Mesenchymal stem cell (in vitro differentiated cells and primary cell): ENCODE measurements at regions not wholly inside any gene's neighbourhood (a gene's known extent, or its start where the extent isn't known, plus 50 kb on each side); places are given as distances from the start of the nearest gene placed in this dataset.

Experiments
- DNase-seq: peaks from one replicate; pipeline ENCODE4 v3.0.0-alpha.2; 2013
- H2AFZ ChIP-seq: one replicate; pipeline ENCODE4 v1.6.1; 2013; ENCODE audit warnings: low read depth, mild to moderate bottlenecking, control low read depth, inconsistent platforms, low read length, moderate library complexity
- H2AK5ac ChIP-seq: 2 replicates; pipeline ENCODE4 v1.6.1; 2013; ENCODE audit warnings: low read length, moderate library complexity, mild to moderate bottlenecking, inconsistent platforms; ENCODE audit not compliant: severe bottlenecking
- H2BK120ac ChIP-seq: one replicate; pipeline ENCODE4 v1.6.1; 2013; ENCODE audit warnings: low read depth, mild to moderate bottlenecking, inconsistent platforms, low read length, moderate library complexity
- H2BK12ac ChIP-seq, 2 experiments: one replicate each; pipeline ENCODE4 v1.6.1; 2013; ENCODE audit warnings: inconsistent platforms in 2 of 2, low read length in 2 of 2, mild to moderate bottlenecking in 2 of 2, moderate library complexity in 2 of 2, control low read depth in 1 of 2
- H2BK15ac ChIP-seq: one replicate; pipeline ENCODE4 v1.6.1; 2013; ENCODE audit warnings: mild to moderate bottlenecking, low read depth, inconsistent platforms; ENCODE audit not compliant: poor library complexity, severe bottlenecking
- H2BK5ac ChIP-seq: 2 replicates; pipeline ENCODE4 v1.6.1; 2013; ENCODE audit warnings: low read depth, mild to moderate bottlenecking, low read length, control low read depth, inconsistent platforms; ENCODE audit not compliant: poor library complexity, severe bottlenecking
- H3K14ac ChIP-seq, 2 experiments: one replicate each; pipeline ENCODE4 v1.6.1; 2013; ENCODE audit warnings: inconsistent platforms in 2 of 2, low read length in 2 of 2, control low read depth in 1 of 2, mild to moderate bottlenecking in 1 of 2, moderate library complexity in 1 of 2
- H3K18ac ChIP-seq, 2 experiments: one replicate each; pipeline ENCODE4 v1.6.1; 2013; ENCODE audit warnings: inconsistent platforms in 2 of 2, low read length in 2 of 2, control low read depth in 1 of 2, low read depth in 1 of 2, mild to moderate bottlenecking in 1 of 2
- H3K23ac ChIP-seq, 2 experiments: one replicate each; pipeline ENCODE4 v1.6.1; 2013; ENCODE audit warnings: inconsistent platforms in 2 of 2, low read length in 2 of 2, mild to moderate bottlenecking in 2 of 2, moderate library complexity in 2 of 2, control low read depth in 1 of 2
- H3K27ac ChIP-seq: 2 replicates; pipeline ENCODE4 v1.5.1; 2013; ENCODE audit warnings: mild to moderate bottlenecking, moderate library complexity, low read length, control low read depth, inconsistent platforms; ENCODE audit not compliant: poor library complexity, severe bottlenecking
- H3K27me3 ChIP-seq, 2 experiments: 2 replicates each; pipeline versions ENCODE4 v1.6.1 to v1.7.0; 2013; ENCODE audit warnings: low read length in 2 of 2, mild to moderate bottlenecking in 2 of 2, moderate library complexity in 2 of 2, control low read depth in 1 of 2, inconsistent platforms in 1 of 2; ENCODE audit not compliant: control insufficient read depth in 1 of 2, insufficient read depth in 1 of 2
- H3K36me3 ChIP-seq, 2 experiments: 2 replicates each; pipeline versions ENCODE4 v1.6.1 to v1.7.0; 2013; ENCODE audit warnings: low read length in 2 of 2, control low read depth in 1 of 2, inconsistent platforms in 1 of 2, low read depth in 1 of 2, mild to moderate bottlenecking in 1 of 2; ENCODE audit not compliant: insufficient read depth in 2 of 2, control insufficient read depth in 1 of 2
- H3K4ac ChIP-seq, 2 experiments: one replicate each; pipeline ENCODE4 v1.6.1; 2013; ENCODE audit warnings: inconsistent platforms in 2 of 2, low read length in 2 of 2, mild to moderate bottlenecking in 2 of 2, moderate library complexity in 2 of 2, control low read depth in 1 of 2, low read depth in 1 of 2
- H3K4me1 ChIP-seq: 2 replicates; pipeline ENCODE4 v1.6.1; 2013; ENCODE audit warnings: low read depth, low read length, control low read depth; ENCODE audit not compliant: control insufficient read depth, insufficient read depth
- H3K4me2 ChIP-seq: 2 replicates; pipeline ENCODE4 v1.6.1; 2013; ENCODE audit warnings: low read length, mild to moderate bottlenecking, inconsistent platforms; ENCODE audit not compliant: poor library complexity, severe bottlenecking
- H3K4me3 ChIP-seq, 2 experiments: 2 replicates each; pipeline versions ENCODE4 v1.5.1 to v1.7.0; 2013; ENCODE audit warnings: low read length in 2 of 2, mild to moderate bottlenecking in 2 of 2, control low read depth in 1 of 2, low read depth in 1 of 2; ENCODE audit not compliant: insufficient read depth in 1 of 2
- H3K79me1 ChIP-seq: replicated peaks from 2 replicates; pipeline ENCODE4 v1.6.1; 2013; ENCODE audit warnings: mild to moderate bottlenecking, control low read depth, low read length, inconsistent platforms; ENCODE audit not compliant: poor library complexity, severe bottlenecking
- H3K9ac ChIP-seq: 2 replicates; pipeline ENCODE4 v1.7.0; 2013; ENCODE audit warnings: mild to moderate bottlenecking, low read length, moderate library complexity
- H3K9me3 ChIP-seq: 2 replicates; pipeline ENCODE4 v1.7.0; 2013; ENCODE audit warnings: mild to moderate bottlenecking, low read length; ENCODE audit not compliant: control insufficient read depth
- H4K8ac ChIP-seq: one replicate; pipeline ENCODE4 v1.6.1; 2013; ENCODE audit warnings: inconsistent platforms, mild to moderate bottlenecking, low read length, moderate library complexity
- H4K91ac ChIP-seq: one replicate; pipeline ENCODE4 v1.6.1; 2013; ENCODE audit warnings: mild to moderate bottlenecking, low read length, inconsistent platforms
- WGBS: methylation state at CpG from one replicate; pipeline ENCODE4 v1.1.7; 2013; ENCODE audit warnings: mixed read lengths; 5-methylcytosine and 5-hydroxymethylcytosine counted together

- 84% methylated on average over 5 of the region's 5 CpGs for whole genome bisulfite sequencing
- Histone ChIP-seq H4K8ac (no peak overlapping the region), H3K23ac (no peak overlapping the region), H3K4me3 (no peak overlapping the region), H3K4me1 (no peaks in the 10 kb centered on the region), H2BK5ac (no peak overlapping the region), H3K9ac (no peak overlapping the region), H2AK5ac (no peak overlapping the region), H3K27ac (no peak overlapping the region), H3K4me2 (no peak overlapping the region), H3K9me3 (no peaks in the 10 kb centered on the region), H2AFZ (no peak overlapping the region), H2BK120ac (no peak overlapping the region), H2BK12ac (no peak overlapping the region), H3K18ac (no peak overlapping the region), H3K14ac (no peak overlapping the region), H3K4ac (no peak overlapping the region), H3K36me3 (no peaks in the 10 kb centered on the region), H3K79me1 (no peaks in the 10 kb centered on the region), H2BK15ac (no peak overlapping the region), H3K27me3 (no peaks in the 10 kb centered on the region), H4K91ac (no peak overlapping the region)
- no peak for DNase-seq
Observed at GRCh38 chr5:2454876-2455275, 296.6 kb downstream of the IRX2 start.

GRCh38 chr5:2453781-2454180, 297.7 kb downstream of the IRX2 start:
- no peaks in the 10 kb centered on the region for H3K9me3 ChIP-seq
- no peak overlapping the region for H3K23ac ChIP-seq
- H3K9ac ChIP-seq, result no peak overlapping the region
- no peaks in the 10 kb centered on the region for H3K36me3 ChIP-seq
- no peak overlapping the region for H3K18ac ChIP-seq
- no peaks in the 10 kb centered on the region for H3K4me1 ChIP-seq
- no peak overlapping the region for H3K4me2 ChIP-seq
- H3K79me1 ChIP-seq, result no peaks in the 10 kb centered on the region
- no peak overlapping the region for H2BK15ac ChIP-seq
- no peak overlapping the region for H2BK120ac ChIP-seq
- no peak overlapping the region for H3K27ac ChIP-seq
- H2AFZ ChIP-seq, result no peak overlapping the region
- H2AK5ac ChIP-seq, result no peak overlapping the region
- 75% methylated on average over 3 of the region's 3 CpGs for WGBS
- H3K14ac ChIP-seq, result no peak overlapping the region
- H4K91ac ChIP-seq, result no peak overlapping the region
- no peak overlapping the region for H3K4me3 ChIP-seq
- no peak overlapping the region for H2BK12ac ChIP-seq
- no peak overlapping the region for H3K4ac ChIP-seq
- no peaks in the 10 kb centered on the region for H3K27me3 ChIP-seq
- no peak overlapping the region for H4K8ac ChIP-seq
- H2BK5ac ChIP-seq, result no peak overlapping the region
- no peak for DNase-seq

- Histone ChIP-seq H2BK15ac (no peak overlapping the region), H3K27me3 (no peaks in the 10 kb centered on the region), H3K18ac (no peak overlapping the region), H3K14ac (no peak overlapping the region), H4K91ac (no peak overlapping the region), H3K4ac (no peak overlapping the region), H3K27ac (no peak overlapping the region), H2BK5ac (no peak overlapping the region), H2AK5ac (no peak overlapping the region), H2AFZ (no peak overlapping the region), H3K36me3 (no peaks in the 10 kb centered on the region), H3K23ac (no peak overlapping the region), H3K4me2 (no peak overlapping the region), H4K8ac (no peak overlapping the region), H3K9ac (no peak overlapping the region), H3K9me3 (no peaks in the 10 kb centered on the region), H2BK12ac (no peak overlapping the region), H2BK120ac (no peak overlapping the region), H3K4me1 (no peaks in the 10 kb centered on the region), H3K79me1 (no peaks in the 10 kb centered on the region), H3K4me3 (no peak overlapping the region)
- DNase-seq, result no peak
Observed at GRCh38 chr5:2451100-2451499, 300.4 kb downstream of the IRX2 start.

GRCh38 chr5:2442496-2443354, 308.8 kb downstream of the IRX2 start:
- no peak overlapping the region for H3K18ac ChIP-seq
- no peak overlapping the region for H2BK5ac ChIP-seq
- H3K4me1 ChIP-seq, result no peaks in the 10 kb centered on the region
- H2BK120ac ChIP-seq, result no peak overlapping the region
- H3K9me3 ChIP-seq, result peaks cover 19% of the 10 kb centered on the region
- no peaks in the 10 kb centered on the region for H3K36me3 ChIP-seq
- H4K8ac ChIP-seq, result no peak overlapping the region
- no peak overlapping the region for H2AK5ac ChIP-seq
- no peak overlapping the region for H3K4me2 ChIP-seq
- H2AFZ ChIP-seq, result no peak overlapping the region
- no peak overlapping the region for H3K4ac ChIP-seq
- H4K91ac ChIP-seq, result no peak overlapping the region
- H3K27me3 ChIP-seq, result no peaks in the 10 kb centered on the region
- H3K14ac ChIP-seq, result no peak overlapping the region
- H3K23ac ChIP-seq, result no peak overlapping the region
- no peak for DNase-seq
- H3K79me1 ChIP-seq, result no peaks in the 10 kb centered on the region
- WGBS, result 78% methylated on average over 31 of the region's 31 CpGs
- H3K4me3 ChIP-seq, result no peak overlapping the region
- no peak overlapping the region for H2BK12ac ChIP-seq
- no peak overlapping the region for H3K9ac ChIP-seq
- no peak overlapping the region for H3K27ac ChIP-seq
- H2BK15ac ChIP-seq, result no peak overlapping the region
